GM21360 (cell line): ENCODE measurements at regions not wholly inside any gene's neighbourhood (a gene's known extent, or its start where the extent isn't known, plus 50 kb on each side); places are given as distances from the start of the nearest gene placed in this dataset.

ENCODE experiments used
- ATAC-seq: cut with Tn5 transposase; IDR thresholded peaks from one replicate; pipeline ENCODE4 v1.9.1; 2021; ENCODE audit warnings: mild to moderate bottlenecking, moderate library complexity; ENCODE audit not compliant: unreplicated experiment

- peak; percentile 69 for ATAC-seq
Measured at GRCh38 chr5:164002628-164003027, 497.2 kb downstream of the MAT2B start.

GRCh38 chr5:164005071-164005470, 499.7 kb downstream of the MAT2B start:
- ATAC-seq = no peak

- ATAC-seq = no peak
Measured at GRCh38 chr5:164007064-164007463, 501.6 kb downstream of the MAT2B start.

GRCh38 chr5:164009621-164010020, 504.2 kb downstream of the MAT2B start:
- no peak for ATAC-seq

GRCh38 chr5:164010900-164011299, 505.5 kb downstream of the MAT2B start:
- no peak for ATAC-seq

- no peak for ATAC-seq
Measured at GRCh38 chr5:164012371-164012770, 507.0 kb downstream of the MAT2B start.

- peak; percentile 86 for ATAC-seq
Measured at GRCh38 chr5:164013077-164013670, 507.8 kb downstream of the MAT2B start.

GRCh38 chr5:164020116-164020515, 514.7 kb downstream of the MAT2B start:
- ATAC-seq = no peak

- ATAC-seq = no peak
Measured at GRCh38 chr5:164027738-164028137, 522.3 kb downstream of the MAT2B start.

GRCh38 chr5:164038128-164038783, 532.8 kb downstream of the MAT2B start:
- ATAC-seq = no peak

- no peak for ATAC-seq
Measured at GRCh38 chr5:164041105-164041504, 535.7 kb downstream of the MAT2B start.

GRCh38 chr5:164048359-164048926, 543.0 kb downstream of the MAT2B start:
- ATAC-seq = no peak

GRCh38 chr5:164051745-164052144, 546.3 kb downstream of the MAT2B start:
- no peak for ATAC-seq

GRCh38 chr5:164052536-164053093, 547.2 kb downstream of the MAT2B start:
- ATAC-seq = no peak

- ATAC-seq = no peak
Measured at GRCh38 chr5:164053123-164053522, 547.7 kb downstream of the MAT2B start.

- ATAC-seq = no peak
Measured at GRCh38 chr5:164054461-164054860, 549.0 kb downstream of the MAT2B start.

- ATAC-seq = no peak
Measured at GRCh38 chr5:164057121-164057520, 551.7 kb downstream of the MAT2B start.

- ATAC-seq = no peak
Measured at GRCh38 chr5:164058621-164059020, 553.2 kb downstream of the MAT2B start.

GRCh38 chr5:164059471-164059870, 554.1 kb downstream of the MAT2B start:
- no peak for ATAC-seq

GRCh38 chr5:164060786-164061355, 555.5 kb downstream of the MAT2B start:
- ATAC-seq = no peak

GRCh38 chr5:164062304-164062703, 556.9 kb downstream of the MAT2B start:
- no peak for ATAC-seq

- ATAC-seq = no peak
Measured at GRCh38 chr5:164065266-164065665, 559.8 kb downstream of the MAT2B start.
